Muscle layer of colon (tissue), 2 donors: ENCODE measurements at regions not wholly inside any gene's neighbourhood (a gene's known extent, or its start where the extent isn't known, plus 50 kb on each side); places are given as distances from the start of the nearest gene placed in this dataset.
"Not testable (repeated sequence)": the region's sequence is repeated elsewhere in the genome, so short reads cannot be mapped to it uniquely, and the experiment has no call there.

Experiments
- H3K27ac ChIP-seq: one replicate; pipeline ENCODE4 v1.7.0; 2013; ENCODE audit warnings: low read depth, mild to moderate bottlenecking, low read length, moderate library complexity
- H3K27me3 ChIP-seq, 2 donors: one replicate each; pipeline ENCODE4 v1.7.0; 2013; ENCODE audit warnings: low read length in 2 of 2, mild to moderate bottlenecking in 2 of 2; ENCODE audit not compliant: insufficient read depth in 2 of 2, control insufficient read depth in 1 of 2
- H3K36me3 ChIP-seq: one replicate; pipeline ENCODE4 v1.7.0; 2013; ENCODE audit warnings: mild to moderate bottlenecking, low read length; ENCODE audit not compliant: insufficient read depth
- H3K4me1 ChIP-seq: one replicate; pipeline ENCODE4 v1.7.0; 2013; ENCODE audit warnings: mild to moderate bottlenecking, low read length; ENCODE audit not compliant: insufficient read depth
- H3K4me3 ChIP-seq, 2 donors: one replicate each; pipeline ENCODE4 v1.7.0; 2013; ENCODE audit warnings: low read length in 2 of 2, low read depth in 1 of 2, mild to moderate bottlenecking in 1 of 2, moderate library complexity in 1 of 2
- H3K9ac ChIP-seq: one replicate; pipeline ENCODE4 v1.7.0; 2013; ENCODE audit warnings: low read length
- H3K9me3 ChIP-seq: one replicate; pipeline ENCODE4 v1.7.0; 2013; ENCODE audit warnings: mild to moderate bottlenecking, low read length
- donor health status: abdominal sarcoma.
- donor health status: Adenocarcinoma of cecum.

- Histone ChIP-seq H3K4me3 (no peak overlapping the region), H3K4me1 (peaks cover 19% of the 10 kb centered on the region), H3K27me3 (no peaks in the 10 kb centered on the region), H3K36me3 (no peaks in the 10 kb centered on the region), H3K9ac (no peak overlapping the region), H3K9me3 (no peaks in the 10 kb centered on the region), H3K27ac (no peak overlapping the region)
These were observed 425.8 kb upstream of the TBL1XR1 start for GRCh38 chr3:177622982-177623617.

DNA sequence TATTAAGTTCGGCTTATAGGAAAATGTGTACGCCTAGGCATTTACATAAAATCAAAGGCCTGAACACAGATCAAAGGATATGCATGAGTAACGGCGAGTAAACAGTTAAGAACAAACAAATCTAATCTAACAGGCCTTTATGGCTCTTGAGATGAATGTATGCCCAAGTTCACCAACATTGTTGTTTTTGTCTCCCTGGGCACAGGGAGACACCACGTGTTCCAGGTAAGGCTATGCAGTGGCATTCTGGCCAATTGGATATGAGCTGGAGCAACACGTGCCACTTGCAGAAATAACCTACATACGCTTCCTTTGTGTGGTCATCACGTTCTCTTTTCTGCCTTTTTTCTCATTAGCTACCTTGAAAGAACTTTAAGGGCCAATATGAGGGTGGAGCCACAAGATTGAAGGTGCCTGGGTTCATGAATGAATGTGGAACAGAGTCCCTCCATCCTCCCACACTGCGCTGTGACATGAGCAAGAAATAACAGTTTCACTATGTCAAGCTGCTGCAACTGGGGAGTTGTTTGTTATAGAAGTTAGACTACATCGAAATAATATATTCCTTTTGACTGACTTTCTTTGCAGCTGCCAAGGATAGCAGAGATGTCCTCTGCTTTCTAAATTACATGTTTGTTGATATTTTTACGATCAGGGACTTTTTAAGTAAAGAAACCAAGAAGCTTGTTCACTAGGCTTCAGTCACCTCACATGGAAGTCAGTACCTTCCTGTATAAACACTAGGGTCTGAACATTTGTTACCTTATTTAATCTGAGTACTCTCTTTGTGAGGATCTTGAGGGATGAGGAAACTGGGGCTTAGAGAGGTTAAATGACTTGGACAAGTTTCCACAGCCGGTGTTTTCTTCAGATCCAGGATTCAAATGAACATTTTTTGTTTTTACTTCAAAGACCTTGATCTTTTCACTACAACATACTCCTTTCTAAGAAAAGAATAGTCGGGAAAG, 427.5 kb upstream of the TBL1XR1 start:
- Histone ChIP-seq H3K9me3 (no peaks in the 10 kb centered on the region), H3K36me3 (no peaks in the 10 kb centered on the region), H3K9ac (no peak overlapping the region), H3K4me3 (no peak overlapping the region), H3K4me1 (peaks cover 4% of the 10 kb centered on the region), H3K27me3 (no peaks in the 10 kb centered on the region), H3K27ac (no peak overlapping the region)

DNA sequence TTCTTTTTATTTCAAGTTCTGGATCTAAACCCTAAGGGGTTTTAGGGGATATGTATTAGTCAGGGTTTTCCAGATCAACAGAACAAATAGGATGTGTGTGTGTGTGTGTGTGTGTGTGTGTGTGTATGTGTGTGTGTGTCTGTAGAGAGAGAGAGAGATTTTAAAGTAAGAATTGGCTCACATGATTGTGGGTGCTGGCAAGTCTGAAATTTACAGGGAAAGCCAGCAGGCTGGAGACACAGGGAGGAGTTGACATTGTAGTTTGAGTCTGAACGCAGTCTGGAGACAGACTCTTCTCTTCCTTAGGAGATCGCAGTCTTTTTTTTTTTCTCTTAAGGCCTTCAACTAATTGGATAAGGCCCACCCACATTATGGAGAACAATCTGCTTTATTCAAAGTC, 428.8 kb upstream of the TBL1XR1 start:
- H3K27me3 ChIP-seq: no peaks in the 10 kb centered on the region
- no peak overlapping the region for H3K4me3 ChIP-seq
- H3K9ac ChIP-seq: no peak overlapping the region
- H3K9me3 ChIP-seq: no peaks in the 10 kb centered on the region
- no peak overlapping the region for H3K27ac ChIP-seq
- no peaks in the 10 kb centered on the region for H3K4me1 ChIP-seq
- no peaks in the 10 kb centered on the region for H3K36me3 ChIP-seq

GRCh38 chr3:177628095-177628719, 430.9 kb upstream of the TBL1XR1 start:
- H3K27me3 ChIP-seq, H3K9ac ChIP-seq, H3K4me1 ChIP-seq, H3K36me3 ChIP-seq, H3K9me3 ChIP-seq, H3K4me3 ChIP-seq, H3K27ac ChIP-seq: not testable (repeated sequence)

DNA sequence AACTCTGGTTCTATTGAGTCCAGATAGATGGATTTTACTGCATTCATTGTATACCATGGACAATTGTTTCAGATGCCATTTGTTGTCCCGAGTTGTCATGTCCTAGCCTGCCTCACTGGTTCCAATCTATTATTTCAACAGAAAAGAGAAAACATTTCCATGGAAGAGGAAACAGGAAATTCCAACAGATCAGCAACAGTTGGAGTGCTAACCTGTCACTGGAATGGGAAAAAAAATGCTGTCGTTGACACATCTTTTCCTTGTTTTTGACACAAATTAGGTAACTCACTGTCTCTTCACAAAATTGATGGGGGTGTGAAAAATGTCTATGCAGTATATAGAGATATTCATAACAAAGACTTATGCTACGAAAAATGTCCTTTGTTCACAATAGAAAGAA, 432.0 kb upstream of the TBL1XR1 start:
- Histone ChIP-seq H3K4me1 (no peaks in the 10 kb centered on the region), H3K9ac (no peak overlapping the region), H3K27ac (no peak overlapping the region), H3K27me3 (no peaks in the 10 kb centered on the region), H3K9me3 (no peaks in the 10 kb centered on the region), H3K4me3 (no peak overlapping the region), H3K36me3 (no peaks in the 10 kb centered on the region)

- Histone ChIP-seq H3K4me1 (no peaks in the 10 kb centered on the region), H3K9me3 (no peaks in the 10 kb centered on the region), H3K4me3 (no peak overlapping the region), H3K9ac (no peak overlapping the region), H3K36me3 (no peaks in the 10 kb centered on the region), H3K27ac (no peak overlapping the region), H3K27me3 (no peaks in the 10 kb centered on the region)
These were observed 436.5 kb upstream of the TBL1XR1 start for GRCh38 chr3:177633671-177634207.

DNA sequence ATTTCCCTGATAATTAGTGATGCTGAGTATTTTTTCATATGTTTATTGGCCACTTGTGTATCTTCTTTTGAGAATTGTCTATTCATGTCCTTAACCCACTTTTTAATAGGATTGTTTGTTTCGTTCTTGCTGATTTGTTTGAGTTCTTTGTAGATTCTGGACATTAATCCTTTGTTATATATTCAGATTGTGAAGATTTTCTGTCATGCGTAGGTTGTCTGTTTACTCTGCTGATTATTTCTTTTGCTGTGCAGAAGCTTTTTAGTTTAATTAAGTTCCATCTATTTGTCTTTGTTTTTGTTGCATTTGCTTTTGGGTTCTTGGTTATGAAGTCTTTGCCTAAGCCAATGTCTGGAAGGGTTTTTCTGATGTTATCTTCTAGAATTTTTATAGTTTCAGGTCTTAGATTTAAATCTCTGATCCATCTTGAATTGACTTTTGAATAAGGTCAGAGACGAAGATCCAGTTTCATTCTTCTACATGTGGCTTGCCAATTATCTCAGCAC, 438.4 kb upstream of the TBL1XR1 start:
- H3K36me3 ChIP-seq, H3K27me3 ChIP-seq, H3K9me3 ChIP-seq, H3K9ac ChIP-seq, H3K4me1 ChIP-seq, H3K4me3 ChIP-seq, H3K27ac ChIP-seq: not testable (repeated sequence)

DNA sequence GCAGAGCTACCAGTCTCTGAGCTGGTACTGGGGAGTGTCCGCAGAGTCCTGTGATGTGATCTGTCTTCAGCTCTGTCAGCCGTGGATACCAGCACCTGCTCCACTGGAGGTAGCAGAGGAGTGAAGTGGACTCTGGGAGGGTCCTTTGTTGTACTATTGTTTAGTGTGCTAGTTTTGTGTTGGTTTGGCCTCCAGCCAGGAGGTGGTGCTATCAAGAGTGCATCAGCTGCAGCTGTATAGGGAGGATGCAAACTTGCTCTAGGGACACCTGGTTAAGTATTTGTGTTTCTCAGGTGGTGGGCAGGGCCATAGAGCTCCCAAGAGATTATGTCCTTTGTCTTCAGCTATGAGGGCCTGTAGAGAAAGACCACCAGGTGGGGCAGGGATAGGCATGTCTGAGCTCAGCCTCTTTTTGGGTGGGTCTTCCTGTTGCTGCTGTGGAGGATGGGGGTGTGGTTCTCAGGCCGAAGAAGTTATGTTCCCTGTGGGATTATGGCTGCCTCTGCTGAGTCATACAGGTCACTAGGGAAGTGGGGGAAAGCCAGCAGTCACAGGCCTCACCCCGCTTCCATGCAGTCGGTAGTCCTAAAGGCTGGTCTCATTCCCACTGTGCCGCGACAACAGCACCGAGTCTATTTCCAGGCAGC, 443.2 kb upstream of the TBL1XR1 start:
- Histone ChIP-seq H3K27ac (no peak overlapping the region), H3K4me3 (no peak overlapping the region), H3K27me3 (no peaks in the 10 kb centered on the region), H3K9ac (no peak overlapping the region), H3K4me1 (no peaks in the 10 kb centered on the region), H3K9me3 (no peaks in the 10 kb centered on the region), H3K36me3 (no peaks in the 10 kb centered on the region)

DNA sequence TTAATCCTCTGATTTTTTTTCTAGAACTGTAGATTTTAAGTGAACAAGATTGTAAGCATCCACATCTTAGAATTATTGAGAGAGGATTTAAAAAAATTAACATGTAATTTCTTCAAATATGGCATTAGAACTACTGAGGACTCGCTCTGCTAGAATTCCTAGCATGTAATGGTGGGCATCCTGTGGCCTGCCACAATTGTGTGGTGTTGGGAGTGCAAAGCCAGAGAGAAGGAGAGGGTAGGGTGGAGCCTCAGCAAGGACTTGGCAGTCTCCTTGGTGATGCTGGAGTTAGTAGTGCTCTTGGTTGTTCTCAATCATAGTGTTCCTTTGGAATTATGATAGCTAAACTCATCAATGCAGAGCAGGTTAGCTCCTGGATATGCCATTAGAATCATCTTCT, 443.9 kb upstream of the TBL1XR1 start:
- Histone ChIP-seq H3K36me3 (no peaks in the 10 kb centered on the region), H3K4me3 (no peak overlapping the region), H3K27me3 (no peaks in the 10 kb centered on the region), H3K9me3 (no peaks in the 10 kb centered on the region), H3K4me1 (no peaks in the 10 kb centered on the region), H3K27ac (no peak overlapping the region), H3K9ac (no peak overlapping the region)

DNA sequence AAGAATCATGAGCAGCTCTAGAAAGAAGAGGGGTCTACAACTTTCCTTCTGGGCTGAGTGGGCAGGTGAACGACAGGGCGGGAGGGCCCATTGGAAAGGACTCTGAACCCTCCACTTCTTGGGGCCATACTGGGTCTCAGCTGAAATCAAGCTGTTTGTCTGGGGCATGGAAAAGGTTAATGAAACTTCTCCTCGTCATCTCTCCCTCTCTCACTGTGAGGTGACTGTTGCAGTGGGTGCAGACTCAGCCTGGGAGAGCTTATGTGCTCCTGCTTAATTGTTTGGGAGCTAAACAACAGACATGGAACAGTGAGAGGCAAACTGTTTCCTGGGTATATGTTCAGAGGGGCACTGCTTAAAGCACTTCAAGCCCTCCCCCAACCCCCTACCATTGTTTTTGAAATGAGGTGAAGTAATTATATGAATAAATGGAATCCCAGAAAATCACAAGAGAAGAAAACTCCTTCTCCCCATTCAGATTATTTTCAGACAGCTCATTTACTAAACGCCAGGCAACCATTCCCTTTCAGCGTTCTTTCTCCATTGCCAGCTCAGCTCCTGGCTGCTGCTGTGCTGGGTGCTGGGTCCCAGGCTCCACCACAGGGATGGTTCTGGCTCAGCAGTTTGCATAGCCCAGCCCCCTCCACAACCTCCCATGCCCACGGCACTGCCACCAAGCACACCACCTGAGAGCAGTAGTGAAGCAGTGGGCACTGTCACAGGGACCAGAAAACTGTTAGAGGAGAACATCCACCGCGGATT, 444.9 kb upstream of the TBL1XR1 start:
- no peaks in the 10 kb centered on the region for H3K27me3 ChIP-seq
- H3K4me1 ChIP-seq: no peaks in the 10 kb centered on the region
- H3K9me3 ChIP-seq: no peaks in the 10 kb centered on the region
- no peak overlapping the region for H3K9ac ChIP-seq
- no peak overlapping the region for H3K27ac ChIP-seq
- H3K36me3 ChIP-seq: no peaks in the 10 kb centered on the region
- no peak overlapping the region for H3K4me3 ChIP-seq
